Stimulated activated memory B cell treated with anti-CD40 and anti-IgM and Interleukin-4, amounts not matched to agents 10 μg/mL and 1 μg/mL and 100 μg/mL, for 72 hours (primary cell): ENCODE measurements at regions not wholly inside any gene's neighbourhood (a gene's known extent, or its start where the extent isn't known, plus 50 kb on each side); places are given as distances from the start of the nearest gene placed in this dataset.
"Not testable (repeated sequence)": the region's sequence is repeated elsewhere in the genome, so short reads cannot be mapped to it uniquely, and the experiment has no call there.

Experiments
- ATAC-seq: fragments of 150-1000 bp; cut with Tn5 transposase; 2 replicates; pipeline ENCODE4 v1.10.0; 2021
- H3K27ac Mint-ChIP-seq: one replicate; pipeline ENCODE4 v1.8.0; 2022; ENCODE audit warnings: mild to moderate bottlenecking, mixed read lengths
- H3K27me3 Mint-ChIP-seq: one replicate; pipeline ENCODE4 v1.8.0; 2022; ENCODE audit warnings: mixed read lengths
- H3K36me3 Mint-ChIP-seq: one replicate; pipeline ENCODE4 v1.8.0; 2022; ENCODE audit warnings: mixed read lengths
- H3K4me1 Mint-ChIP-seq: one replicate; pipeline ENCODE4 v1.8.0; 2022; ENCODE audit warnings: mixed read lengths
- H3K4me3 Mint-ChIP-seq: one replicate; pipeline ENCODE4 v1.8.0; 2022; ENCODE audit warnings: mild to moderate bottlenecking, moderate library complexity, mixed read lengths
- H3K9me3 Mint-ChIP-seq: one replicate; pipeline ENCODE4 v1.8.0; 2022; ENCODE audit warnings: mixed read lengths

DNA sequence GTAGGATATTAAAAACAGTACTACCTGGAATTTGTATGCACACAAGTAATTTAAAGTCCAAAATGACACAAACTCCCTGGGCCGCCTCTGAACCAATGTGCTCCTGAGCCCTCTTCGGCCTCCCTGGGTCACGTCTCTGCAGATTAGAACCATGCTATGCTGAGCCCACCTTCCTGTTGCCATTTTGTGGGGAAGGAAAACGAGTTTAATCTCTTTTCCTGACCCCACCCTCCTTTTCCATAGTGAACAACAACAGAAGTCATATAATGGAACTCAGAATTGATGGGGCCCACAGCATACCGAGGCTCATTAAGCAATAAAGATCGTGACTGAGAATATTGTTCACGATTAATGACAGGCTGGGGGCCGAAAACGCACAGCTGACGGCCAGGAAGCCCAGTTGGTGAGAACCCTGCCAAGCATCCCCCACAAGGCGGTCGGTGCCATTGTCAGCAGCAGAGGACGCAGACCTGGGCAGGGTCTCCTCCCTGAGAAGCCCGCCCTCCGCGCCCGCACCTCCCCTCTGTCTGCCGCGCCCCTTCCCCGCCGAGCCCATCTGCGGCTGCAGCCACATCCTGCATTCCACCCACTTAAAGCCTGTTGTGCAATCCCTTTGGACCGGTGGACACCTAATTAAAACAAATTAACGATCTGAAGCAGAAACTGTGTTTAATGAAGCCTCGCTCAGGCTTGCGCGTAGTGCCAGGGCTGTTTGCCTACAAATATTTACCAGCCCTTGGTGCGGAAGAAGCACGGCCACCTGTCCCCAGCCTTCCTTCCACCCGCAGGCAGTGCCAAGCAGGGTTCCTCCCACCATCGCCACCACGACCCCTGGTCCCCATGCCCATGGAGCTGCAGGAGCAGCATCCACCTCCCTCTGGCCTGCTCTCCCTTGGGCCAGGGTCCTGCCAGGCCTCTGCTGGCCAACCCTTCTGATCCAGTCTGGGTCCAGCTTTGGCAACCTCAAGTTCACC, 68.1 kb downstream of the DLL1 start:
- ATAC-seq: no peak
- H3K27ac Mint-ChIP-seq: no peak overlapping the region
- H3K27me3 Mint-ChIP-seq: peaks cover 29% of the 10 kb centered on the region
- H3K9me3 Mint-ChIP-seq: no peaks in the 10 kb centered on the region
- peaks cover 9% of the 10 kb centered on the region for H3K4me1 Mint-ChIP-seq
- no peak overlapping the region for H3K4me3 Mint-ChIP-seq
- H3K36me3 Mint-ChIP-seq: no peaks in the 10 kb centered on the region

DNA sequence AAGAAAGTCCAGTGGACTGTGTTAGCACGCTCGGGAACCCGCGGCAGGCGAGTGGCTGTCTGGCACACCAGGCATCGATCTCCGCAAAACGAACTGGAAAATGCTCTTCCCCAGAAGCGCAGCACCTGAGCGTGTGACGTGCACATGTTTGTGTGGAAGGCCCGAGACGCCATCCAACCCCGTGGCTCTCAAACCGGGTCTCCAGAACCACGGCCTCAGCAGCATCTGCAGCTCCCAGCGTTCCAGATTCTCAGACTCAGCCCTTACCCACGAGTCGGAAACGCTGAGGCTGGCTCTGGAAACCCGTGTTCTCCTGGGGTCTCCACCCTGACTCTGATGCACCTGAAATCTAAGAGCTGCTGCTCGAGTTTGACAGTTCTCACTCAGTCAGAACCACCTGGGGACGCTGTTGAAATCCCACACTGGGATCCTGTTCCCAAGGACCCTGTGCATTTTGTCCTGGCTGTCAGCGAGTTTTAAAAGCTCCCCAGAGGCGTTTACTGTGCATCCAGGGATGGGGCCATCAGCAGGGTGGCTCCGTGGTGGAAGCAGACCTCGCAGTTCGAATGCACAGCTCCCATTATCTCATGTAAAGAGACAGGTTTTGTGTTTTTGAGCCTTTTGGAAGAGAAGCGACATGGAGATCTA, 69.0 kb downstream of the DLL1 start:
- H3K9me3 Mint-ChIP-seq: no peaks in the 10 kb centered on the region
- no peaks in the 10 kb centered on the region for H3K36me3 Mint-ChIP-seq
- H3K27ac Mint-ChIP-seq: no peak overlapping the region
- H3K4me3 Mint-ChIP-seq: no peak overlapping the region
- H3K4me1 Mint-ChIP-seq: peaks cover 9% of the 10 kb centered on the region
- H3K27me3 Mint-ChIP-seq: peaks cover 29% of the 10 kb centered on the region
- no peak for ATAC-seq

DNA sequence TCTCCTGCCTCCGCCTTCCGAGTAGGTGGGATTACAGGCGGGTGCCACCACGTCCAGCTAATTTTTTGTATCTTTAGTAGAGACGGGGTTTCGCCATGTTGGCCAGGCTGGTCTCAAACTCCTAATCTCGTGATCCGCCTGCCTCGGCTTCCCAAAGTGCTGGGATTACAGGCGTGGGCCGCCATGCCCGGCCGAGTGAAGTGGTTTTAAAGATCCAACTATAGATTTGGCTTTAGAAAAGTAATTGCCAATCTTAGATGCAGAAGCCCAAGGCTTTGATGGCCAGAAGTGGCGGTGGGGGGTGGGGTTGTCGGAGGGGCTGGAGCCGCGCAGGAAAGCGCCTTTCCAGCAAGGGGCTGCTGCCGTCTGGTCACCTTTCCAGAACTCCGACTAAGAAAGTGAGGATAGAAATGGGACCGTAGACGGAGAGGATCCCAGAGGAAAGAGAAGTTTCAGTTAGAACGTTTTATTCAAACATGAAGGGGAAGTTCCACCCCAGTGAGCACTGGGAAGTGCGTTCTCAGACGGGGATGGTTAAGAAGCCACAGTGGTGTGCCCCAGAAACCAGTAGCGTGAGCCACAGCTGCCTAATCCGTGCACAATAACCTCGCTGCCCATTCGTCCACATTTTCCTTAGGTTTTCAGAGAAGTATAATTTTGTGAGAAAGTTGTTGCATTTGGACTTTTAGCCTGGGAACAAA, 69.7 kb downstream of the DLL1 start:
- no peak for ATAC-seq
- Mint-ChIP-seq H3K27me3 (peaks cover 24% of the 10 kb centered on the region), H3K9me3 (no peaks in the 10 kb centered on the region), H3K4me1 (peaks cover 9% of the 10 kb centered on the region), H3K36me3 (no peaks in the 10 kb centered on the region), H3K27ac (no peak overlapping the region), H3K4me3 (no peak overlapping the region)

DNA sequence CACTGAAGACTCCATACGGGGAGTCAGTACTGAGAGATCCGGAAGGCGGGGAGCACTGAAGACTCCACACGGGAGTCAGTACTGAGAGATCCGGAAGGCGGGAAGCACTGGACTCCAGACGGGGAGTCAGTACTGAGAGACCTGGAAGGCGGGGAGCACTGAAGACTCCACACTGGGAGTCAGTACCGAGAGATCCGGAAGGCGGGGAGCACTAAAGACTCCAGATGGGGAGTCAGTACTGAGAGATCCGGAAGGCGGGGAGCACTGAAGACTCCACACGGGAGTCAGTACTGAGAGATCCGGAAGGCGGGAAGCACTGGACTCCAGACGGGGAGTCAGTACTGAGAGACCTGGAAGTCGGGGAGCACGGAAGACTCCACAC, 77.2 kb downstream of the DLL1 start:
- not testable (repeated sequence) for H3K27ac Mint-ChIP-seq, H3K36me3 Mint-ChIP-seq, H3K4me1 Mint-ChIP-seq, H3K4me3 Mint-ChIP-seq, ATAC-seq, H3K9me3 Mint-ChIP-seq
- H3K27me3 Mint-ChIP-seq: peaks cover 22% of the 10 kb centered on the region

DNA sequence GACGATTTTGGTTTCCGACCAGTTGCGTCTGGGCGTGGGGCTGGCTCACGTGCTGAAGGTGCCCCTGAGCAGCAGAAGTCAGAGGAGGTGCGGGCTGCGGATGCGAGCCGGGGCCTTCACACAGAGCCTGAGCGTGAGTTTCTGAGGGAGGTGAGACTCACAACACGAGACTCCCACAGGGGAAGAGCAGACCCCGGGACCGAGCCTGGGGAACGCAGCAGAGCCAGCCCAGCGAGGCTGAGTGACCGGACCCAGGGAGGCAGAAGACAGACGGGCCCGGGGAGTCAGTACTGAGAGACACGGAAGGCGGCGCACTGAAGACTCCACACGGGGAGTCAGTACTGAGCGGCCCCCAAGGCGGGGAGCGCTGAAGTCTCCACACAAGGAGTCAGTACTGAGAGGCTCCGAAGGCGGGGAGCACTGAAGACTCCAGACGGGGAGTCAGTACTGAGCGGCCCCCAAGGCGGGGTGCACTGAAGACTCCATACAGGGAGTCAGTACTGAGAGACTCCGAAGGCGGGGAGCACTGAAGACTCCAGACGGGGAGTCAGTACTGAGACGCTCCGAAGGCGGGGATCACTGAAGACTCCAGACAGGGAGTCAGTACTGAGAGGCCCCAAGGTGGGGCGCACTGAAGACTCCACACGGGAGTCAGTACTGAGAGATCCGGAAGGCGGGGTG, 77.8 kb downstream of the DLL1 start:
- Mint-ChIP-seq H3K9me3 (no peaks in the 10 kb centered on the region), H3K36me3 (no peaks in the 10 kb centered on the region), H3K4me3 (no peak overlapping the region), H3K27me3 (peaks cover 22% of the 10 kb centered on the region), H3K4me1 (no peaks in the 10 kb centered on the region), H3K27ac (no peak overlapping the region)
- ATAC-seq: no peak

DNA sequence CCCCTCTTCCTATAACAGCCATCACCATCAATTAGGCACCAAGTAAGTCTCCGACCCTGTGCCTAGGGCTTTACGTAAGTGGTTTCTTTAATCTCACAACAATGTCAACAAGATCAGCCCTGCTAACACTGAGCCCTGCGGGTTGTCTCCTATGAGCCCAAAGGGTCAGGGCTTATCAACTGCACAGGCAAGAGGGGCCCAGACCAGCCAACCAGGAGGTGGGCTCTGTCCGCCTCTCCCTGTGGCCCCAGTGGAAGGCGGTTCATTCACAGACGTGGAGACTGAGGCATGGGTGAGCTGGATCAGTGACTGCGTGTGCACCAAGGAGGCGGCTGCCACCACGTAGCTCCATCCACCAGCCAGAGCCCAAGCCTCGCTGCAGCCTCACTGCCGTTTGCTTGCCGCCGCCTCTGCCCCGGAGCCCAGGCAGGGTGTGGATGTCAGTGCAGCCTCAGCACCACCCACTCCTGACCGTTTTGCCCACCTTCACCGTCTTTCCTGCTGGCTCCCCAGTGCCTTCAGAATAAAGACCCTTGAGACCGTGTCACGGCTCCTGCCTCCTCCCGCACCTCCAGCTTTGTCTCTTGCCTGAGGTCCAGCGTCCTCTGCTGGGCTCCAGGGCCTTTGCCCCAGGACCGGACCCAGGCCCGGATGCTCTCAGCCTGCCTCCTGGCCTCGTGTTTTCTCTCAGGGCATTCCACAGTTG, 78.7 kb downstream of the DLL1 start:
- Mint-ChIP-seq H3K4me3 (no peak overlapping the region), H3K9me3 (no peaks in the 10 kb centered on the region), H3K27me3 (peaks cover 22% of the 10 kb centered on the region), H3K27ac (no peak overlapping the region), H3K36me3 (no peaks in the 10 kb centered on the region), H3K4me1 (no peaks in the 10 kb centered on the region)
- ATAC-seq: no peak

DNA sequence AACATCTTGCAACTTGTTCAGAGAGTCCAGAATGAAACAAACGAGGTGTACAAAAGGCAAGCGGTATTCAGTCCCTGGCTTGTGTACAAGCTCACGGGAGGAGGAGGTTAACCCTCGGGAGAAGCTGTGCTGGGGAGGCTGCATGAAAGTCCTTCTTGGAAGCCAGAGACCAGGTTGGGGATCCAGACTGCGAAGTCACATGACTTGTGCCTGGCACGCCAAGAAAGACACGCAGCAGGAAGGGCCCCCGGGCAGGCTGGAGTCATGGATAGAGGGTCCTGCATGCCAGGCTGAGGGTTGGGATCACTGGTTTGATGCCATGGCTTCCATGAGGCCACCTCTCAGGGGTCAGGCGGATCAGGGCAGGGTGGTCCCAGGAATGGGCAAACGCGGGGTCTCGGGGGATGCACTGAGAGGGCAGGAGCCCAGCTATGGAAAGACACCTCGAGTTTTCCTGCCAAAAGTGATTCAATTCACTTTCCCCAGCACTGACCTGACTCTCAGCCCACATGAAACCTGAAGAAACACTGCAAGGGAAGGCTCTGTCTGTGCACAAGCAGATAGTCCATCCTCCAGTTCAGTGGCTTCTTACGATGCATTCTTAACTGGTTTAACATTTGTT, 79.4 kb downstream of the DLL1 start:
- H3K36me3 Mint-ChIP-seq: no peaks in the 10 kb centered on the region
- H3K27ac Mint-ChIP-seq: no peak overlapping the region
- no peak for ATAC-seq
- H3K27me3 Mint-ChIP-seq: peaks cover 22% of the 10 kb centered on the region
- H3K4me3 Mint-ChIP-seq: no peak overlapping the region
- no peaks in the 10 kb centered on the region for H3K4me1 Mint-ChIP-seq
- H3K9me3 Mint-ChIP-seq: no peaks in the 10 kb centered on the region

DNA sequence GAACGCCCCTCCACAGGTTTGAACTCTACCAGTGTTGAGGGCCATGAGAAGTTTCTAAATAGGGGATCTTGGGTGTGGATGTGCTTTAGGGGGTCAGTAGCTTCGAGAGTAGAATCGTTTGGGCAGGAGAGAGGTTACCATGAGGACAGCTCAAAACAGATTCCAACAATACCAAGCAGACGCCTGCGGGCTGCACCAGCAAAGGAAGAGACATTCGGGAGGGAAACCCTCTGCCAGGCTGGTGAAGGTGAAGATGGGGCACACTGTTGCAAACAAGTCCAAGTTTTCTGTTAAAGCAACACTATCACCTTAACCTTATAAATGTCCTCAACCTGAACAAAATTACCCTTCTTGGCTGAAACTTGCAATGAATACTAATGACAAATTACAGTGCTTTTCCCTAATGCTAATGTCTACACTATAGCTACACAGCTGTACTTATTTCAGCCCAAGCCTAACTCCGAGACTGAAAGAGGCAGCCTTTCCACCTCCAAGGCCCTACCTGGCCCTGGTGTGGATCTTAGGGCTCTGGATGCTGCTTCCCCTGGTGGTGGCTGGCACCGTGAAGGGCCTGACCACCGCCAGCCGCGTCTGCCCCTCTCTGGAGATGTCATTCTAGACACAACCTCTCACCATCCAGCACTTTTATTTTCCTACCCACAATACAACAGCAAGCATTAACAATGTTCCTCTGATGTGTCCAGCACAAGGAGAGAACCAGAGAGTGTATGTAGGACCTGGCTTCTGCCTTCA, 80.1 kb downstream of the DLL1 start:
- ATAC-seq: no peak
- Mint-ChIP-seq H3K4me3 (no peak overlapping the region), H3K27ac (no peak overlapping the region), H3K27me3 (peaks cover 22% of the 10 kb centered on the region), H3K9me3 (peaks cover 5% of the 10 kb centered on the region), H3K36me3 (no peaks in the 10 kb centered on the region), H3K4me1 (no peaks in the 10 kb centered on the region)

DNA sequence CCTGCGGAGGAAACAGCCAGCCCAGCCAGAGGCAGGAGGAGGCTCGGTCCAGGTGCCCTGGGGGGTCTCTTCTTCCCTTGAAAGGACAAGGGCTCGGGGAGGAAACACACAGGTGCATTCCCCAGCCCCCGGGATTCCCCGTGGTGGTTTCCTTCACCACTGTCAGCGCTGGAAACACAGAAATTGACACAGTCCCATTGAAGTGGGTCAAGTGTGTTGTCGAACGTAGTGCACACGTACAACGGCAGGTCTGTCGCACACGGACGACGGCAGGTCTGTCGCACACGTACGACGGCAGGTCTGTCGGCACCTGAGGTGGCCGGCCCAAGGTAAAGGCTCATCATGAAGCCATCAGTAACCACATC, 80.9 kb downstream of the DLL1 start:
- H3K4me1 Mint-ChIP-seq: no peaks in the 10 kb centered on the region
- H3K36me3 Mint-ChIP-seq: no peaks in the 10 kb centered on the region
- H3K9me3 Mint-ChIP-seq: peaks cover 5% of the 10 kb centered on the region
- no peak for ATAC-seq
- peaks cover 22% of the 10 kb centered on the region for H3K27me3 Mint-ChIP-seq
- no peak overlapping the region for H3K27ac Mint-ChIP-seq
- no peak overlapping the region for H3K4me3 Mint-ChIP-seq

DNA sequence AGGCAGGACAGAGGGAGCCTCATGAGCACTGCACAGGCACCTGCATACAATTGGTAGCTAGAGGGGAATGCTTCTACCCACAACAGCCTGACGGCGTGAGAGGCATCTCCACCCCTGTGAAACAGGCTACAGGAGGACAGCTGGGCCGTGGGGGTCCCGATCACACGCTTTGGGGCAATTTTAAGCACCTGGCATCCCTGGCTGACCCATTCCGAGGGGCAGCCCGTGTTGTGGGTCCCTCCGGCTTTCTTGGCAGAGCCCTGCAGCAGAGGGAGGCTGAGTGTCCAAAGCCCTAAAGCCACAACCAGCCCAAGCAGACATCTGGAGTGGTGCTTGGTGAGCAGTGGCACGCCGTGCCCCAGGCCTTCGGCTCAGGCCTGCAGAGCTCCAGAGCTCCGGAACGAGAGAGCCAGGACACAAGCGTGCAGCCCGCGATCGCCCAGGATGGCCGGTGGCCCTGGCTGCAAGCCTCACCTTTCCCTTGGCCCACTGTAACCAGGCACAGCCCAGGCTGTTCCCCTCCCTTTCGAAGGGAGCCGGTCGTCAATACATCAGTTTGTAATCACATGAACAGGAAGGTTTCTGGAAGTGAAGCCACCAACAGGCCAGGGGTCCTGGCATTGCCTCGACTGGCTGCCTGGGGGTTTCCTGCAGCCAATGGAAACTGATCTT, 81.4 kb downstream of the DLL1 start:
- ATAC-seq: no peak
- peaks cover 5% of the 10 kb centered on the region for H3K9me3 Mint-ChIP-seq
- no peaks in the 10 kb centered on the region for H3K4me1 Mint-ChIP-seq
- H3K27ac Mint-ChIP-seq: no peak overlapping the region
- H3K36me3 Mint-ChIP-seq: no peaks in the 10 kb centered on the region
- peaks cover 22% of the 10 kb centered on the region for H3K27me3 Mint-ChIP-seq
- no peak overlapping the region for H3K4me3 Mint-ChIP-seq

DNA sequence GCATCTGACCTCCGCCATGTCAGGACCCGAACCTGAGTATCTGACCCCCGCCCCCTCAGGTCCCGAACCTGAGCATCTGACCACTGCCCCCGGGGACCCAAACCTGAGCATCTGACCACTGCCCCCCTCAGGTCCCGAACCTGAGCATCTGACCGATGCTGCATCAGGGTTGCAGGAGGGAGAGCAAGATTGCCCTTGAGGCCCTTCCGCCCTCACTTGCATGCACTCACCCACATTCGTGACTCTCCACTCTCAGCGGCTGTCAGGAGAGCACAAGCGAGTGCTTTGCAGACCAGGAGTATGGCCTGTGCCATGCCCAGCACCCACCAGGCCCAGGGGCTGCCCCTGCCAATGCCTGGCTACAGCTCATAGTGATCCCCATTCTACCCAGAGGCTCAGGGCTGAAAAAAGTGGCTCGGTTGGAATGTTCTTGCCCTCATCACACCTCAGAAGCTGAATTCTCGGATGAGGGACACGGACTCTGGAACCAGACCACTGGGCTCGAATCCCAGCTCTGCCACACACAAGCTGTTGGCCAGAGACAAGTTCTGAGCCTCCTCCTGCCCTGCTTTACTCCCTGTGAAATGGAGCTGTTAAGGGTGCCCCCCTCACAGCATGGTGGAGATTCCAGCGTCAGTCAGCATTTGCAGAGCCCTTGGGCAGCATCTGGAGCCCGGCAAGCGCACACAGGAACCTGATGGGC, 82.1 kb downstream of the DLL1 start:
- Mint-ChIP-seq H3K36me3 (no peaks in the 10 kb centered on the region), H3K27me3 (peaks cover 21% of the 10 kb centered on the region), H3K27ac (no peak overlapping the region), H3K9me3 (peaks cover 11% of the 10 kb centered on the region), H3K4me3 (no peak overlapping the region), H3K4me1 (no peaks in the 10 kb centered on the region)
- no peak for ATAC-seq

DNA sequence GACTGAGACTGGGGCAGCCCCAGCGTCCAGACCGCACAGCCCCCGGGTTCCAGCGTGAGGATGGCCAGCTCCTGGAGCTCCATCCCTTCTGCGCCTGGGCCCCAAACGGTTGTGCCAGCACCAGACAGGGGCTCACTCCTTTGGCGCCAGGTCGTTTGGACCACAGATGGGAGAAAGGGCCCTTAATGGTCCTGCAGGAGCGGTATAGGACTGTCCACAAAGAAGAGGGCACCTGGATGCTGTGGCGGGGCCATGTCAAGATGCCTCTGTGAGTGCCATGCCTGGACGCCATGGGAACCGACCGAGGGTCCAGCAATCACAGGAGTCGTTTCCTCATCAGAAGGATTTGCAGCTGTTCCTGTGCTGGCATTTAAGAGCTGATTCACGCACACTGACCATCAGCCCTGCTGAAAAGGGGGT, 82.7 kb downstream of the DLL1 start:
- no peak for ATAC-seq
- no peak overlapping the region for H3K4me3 Mint-ChIP-seq

More for the DNA sequence above, 82.7 kb downstream of the DLL1 start:
- Mint-ChIP-seq H3K9me3 (peaks cover 14% of the 10 kb centered on the region), H3K36me3 (peaks cover 2% of the 10 kb centered on the region), H3K27me3 (peaks cover 15% of the 10 kb centered on the region), H3K27ac (no peak overlapping the region), H3K4me1 (no peaks in the 10 kb centered on the region)
